T-helper 2 cell treated with Interferon-gamma antibody and Interleukin-4, amounts not matched to agents 100 ng/mL and 5 ng/mL, for 36 hours (primary cell): ENCODE measurements at regions not wholly inside any gene's neighbourhood (a gene's known extent, or its start where the extent isn't known, plus 50 kb on each side); places are given as distances from the start of the nearest gene placed in this dataset.
"Not testable (repeated sequence)": the region's sequence is repeated elsewhere in the genome, so short reads cannot be mapped to it uniquely, and the experiment has no call there.

Source experiments
- intact Hi-C: fragments of 100-400 bp; cut with micrococcal nuclease; formaldehyde crosslinking; loops from one replicate; pipeline ENCODE4 v1.15.1; 2023

DNA sequence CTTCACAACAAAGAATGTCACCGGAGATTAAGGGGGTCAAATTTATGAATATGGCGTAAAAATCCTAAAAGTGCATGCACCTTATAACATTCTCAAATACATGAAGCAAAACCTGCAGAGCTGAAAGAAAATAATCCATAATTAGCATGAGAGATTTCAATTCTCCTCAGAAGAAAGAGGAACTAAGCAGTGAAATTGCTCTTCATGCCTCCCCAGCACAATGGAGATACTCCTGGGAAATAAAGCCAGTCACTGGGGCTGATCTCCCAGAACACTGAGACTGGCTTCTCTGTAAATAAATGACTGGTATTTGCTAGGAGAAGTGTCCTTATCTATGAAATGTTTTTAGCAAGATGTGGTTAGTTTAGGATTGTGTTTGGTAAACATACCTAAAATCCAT, 68.1 kb downstream of the GOLGA6L6 start:
- intact Hi-C loops, result not testable (repeated sequence)

DNA sequence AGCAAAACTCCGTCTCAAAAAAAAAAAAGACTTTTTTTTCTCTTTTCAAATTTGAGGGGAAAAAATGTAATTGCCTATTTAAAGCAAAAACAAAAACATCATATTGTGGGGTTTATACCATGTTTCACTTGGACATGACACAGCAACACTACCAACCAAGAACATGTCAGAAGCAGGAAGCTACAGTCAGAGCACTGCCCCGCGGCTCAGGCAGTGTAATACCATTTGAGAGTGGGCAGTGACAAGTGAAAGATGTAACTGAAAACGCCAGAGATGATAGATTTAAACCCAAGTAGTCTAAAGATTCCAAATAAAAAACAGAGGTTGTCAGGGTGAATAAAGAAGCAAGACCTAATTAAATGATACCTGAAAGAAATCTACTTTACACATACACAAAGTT, 68.6 kb downstream of the GOLGA6L6 start:
- intact Hi-C loops, result not testable (repeated sequence)

DNA sequence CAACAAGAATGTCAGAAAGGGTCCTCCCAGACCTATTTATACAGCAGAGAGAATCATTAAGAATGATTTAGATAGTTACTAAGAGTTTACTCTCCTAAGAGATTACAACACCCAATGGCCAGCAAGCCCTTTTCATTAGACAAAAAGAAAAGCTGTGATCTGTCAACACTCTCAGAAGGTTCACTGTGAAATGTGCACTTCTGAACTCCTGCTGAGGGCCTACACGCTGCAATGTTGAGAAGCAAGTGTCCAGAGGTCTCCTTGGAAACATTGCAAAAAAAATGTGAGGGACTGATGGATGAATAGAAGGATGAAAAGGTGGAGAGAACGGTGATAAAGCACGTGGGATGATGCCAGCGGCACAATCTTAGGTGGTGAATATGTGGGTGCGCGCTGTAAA, 70.8 kb downstream of the GOLGA6L6 start:
- intact Hi-C loops, result not testable (repeated sequence)

DNA sequence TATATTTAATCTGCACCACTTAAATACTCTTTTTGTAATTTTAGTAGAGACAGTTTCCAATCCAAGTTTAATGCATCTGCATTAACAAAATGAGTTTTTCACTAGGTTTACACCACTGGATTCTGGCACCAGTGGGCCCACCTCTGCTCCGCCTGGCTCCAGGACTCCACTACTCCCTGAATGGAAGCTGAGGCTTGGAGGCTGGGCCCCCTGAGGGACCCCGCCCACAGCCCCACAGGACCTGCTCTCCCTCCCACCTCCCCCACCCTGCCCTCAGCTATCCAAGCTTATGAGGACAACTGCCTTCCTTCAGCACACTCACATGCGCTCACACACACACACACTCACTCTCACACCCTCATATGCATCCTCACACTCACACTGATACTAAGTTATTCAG, 100.5 kb downstream of the GOLGA6L6 start:
- intact Hi-C loops, result not testable (repeated sequence)

DNA sequence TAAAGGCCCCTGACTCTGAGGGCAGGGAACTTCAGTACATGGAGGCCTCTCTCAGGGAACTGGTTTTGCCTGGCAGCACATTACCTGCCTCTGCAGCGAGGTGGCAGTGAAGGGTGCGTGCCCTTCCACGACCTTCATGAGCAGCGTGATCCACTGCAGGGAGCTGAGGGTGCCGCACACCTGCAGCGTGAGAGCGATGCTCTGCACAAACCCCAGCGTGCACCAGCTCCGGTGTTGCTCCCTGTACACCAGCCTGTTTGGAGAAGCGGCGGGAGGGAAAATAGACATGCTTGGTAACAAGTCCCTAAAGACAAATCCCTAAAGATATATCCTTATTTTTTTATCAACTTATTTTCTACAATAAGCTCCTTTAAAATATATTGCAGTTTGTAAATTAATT, 101.2 kb downstream of the GOLGA6L6 start:
- intact Hi-C loops, result not testable (repeated sequence)

DNA sequence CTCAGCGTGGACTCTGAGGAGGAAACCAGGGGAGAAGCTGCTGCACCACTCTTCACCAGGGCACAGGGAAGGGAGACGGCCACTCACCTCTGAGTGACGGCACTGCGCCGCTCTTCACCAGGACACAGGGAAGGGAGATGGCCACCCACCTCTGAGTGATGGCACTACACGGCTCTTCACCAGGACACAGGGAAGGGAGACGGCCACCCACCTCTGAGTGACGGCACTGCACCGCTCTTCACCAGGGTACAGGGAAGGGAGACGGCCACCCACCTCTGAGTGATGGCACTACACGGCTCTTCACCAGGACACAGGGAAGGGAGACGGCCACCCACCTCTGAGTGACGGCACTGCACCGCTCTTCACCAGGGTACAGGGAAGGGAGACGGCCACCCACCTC, 102.5 kb downstream of the GOLGA6L6 start:
- intact Hi-C loops, result not testable (repeated sequence)

DNA sequence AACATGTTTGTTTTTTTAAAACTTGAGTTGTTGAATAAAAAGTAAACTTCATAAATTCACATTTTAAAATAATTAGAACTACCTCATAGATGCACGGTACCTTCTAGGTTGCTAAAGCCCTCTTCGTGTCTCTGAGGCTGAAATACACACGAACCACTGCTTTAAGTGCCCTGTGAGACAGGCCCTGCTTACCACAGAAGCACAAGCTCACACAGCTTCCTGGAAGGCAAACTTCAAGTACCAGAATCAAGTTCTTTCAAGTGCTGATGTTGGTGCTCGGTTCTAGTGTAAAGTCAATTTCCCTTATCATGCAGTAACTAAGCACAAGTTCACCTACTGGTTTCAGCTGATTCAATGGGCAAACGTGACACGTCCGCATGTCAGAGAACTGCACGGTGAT, 103.3 kb downstream of the GOLGA6L6 start:
- intact Hi-C loops, result not testable (repeated sequence)

DNA sequence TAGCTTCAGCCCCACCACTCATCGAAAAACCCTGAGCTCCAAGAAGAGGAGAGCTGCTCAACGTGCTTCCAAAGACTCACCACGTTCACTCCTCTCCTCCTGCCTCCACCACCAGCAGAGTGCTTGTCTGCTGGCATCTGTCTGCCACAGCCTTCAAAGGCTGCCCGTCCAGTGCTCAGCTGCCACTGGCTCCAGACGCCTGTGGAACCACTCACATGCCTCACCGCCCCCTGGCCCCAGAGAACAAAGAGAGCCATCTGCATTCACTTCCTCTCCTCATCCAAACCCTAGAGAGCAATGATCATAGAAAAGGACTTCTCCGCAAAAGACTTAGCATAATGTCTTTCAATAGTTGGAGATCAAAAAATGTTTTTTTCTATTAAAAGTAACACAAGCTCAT, 108.1 kb downstream of the GOLGA6L6 start:
- intact Hi-C loops, result not testable (repeated sequence)

DNA sequence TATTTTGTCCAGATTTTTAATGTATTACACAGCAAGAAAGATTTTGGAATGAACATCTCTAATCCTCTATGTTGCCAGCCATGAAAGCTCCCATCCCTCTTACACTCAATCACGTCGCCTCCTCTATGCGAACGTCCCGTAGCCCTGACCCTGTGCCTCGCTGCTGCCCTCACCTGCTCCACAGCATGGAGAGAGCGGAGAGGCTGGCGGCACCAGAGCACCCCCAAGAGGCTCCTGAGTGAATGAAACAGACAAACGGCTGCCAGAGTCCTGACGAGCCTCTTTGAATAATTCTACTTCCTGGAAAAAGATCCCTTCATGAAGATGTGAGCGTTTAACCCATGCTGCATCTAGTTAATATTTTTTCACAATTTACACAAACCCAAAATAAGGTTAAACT, 111.1 kb downstream of the GOLGA6L6 start:
- intact Hi-C loops, result not testable (repeated sequence)

DNA sequence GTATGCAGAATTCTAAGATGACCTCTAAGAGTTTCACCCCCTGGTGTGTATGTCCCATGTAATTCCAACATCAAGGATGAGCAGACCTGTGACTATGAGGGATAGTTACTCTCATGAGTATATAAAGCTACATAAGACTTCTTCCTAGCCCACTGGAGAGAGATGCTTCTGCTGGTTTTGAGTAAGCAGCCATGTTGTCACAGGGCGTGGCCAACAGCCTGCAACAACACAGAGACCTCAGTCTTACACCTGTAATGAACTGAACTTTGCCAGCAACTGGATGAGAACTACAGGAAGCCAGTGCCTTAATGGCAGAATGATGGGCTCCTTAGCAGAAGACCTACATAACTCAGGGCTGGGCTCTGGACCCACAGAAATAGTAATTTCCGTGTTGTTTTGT, 120.9 kb downstream of the GOLGA6L6 start:
- intact Hi-C loops, result not testable (repeated sequence)

DNA sequence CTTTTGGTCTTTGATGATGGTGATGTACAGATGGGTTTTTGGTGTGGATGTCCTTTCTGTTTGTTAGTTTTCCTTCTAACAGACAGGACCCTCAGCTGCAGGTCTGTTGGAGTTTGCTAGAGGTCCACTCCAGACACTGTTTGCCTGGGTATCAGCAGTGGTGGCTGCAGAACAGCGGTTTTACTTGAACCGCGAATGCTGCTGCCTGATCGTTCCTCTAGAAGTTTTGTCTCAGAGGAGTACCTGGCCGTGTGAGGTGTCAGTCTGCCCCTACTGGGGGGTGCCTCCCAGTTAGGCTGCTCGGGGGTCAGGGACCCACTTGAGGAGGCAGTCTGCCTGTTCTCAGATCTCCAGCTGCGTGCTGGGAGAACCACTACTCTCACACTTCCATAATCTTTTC, 125.0 kb downstream of the GOLGA6L6 start:
- intact Hi-C loops, result not testable (repeated sequence)

DNA sequence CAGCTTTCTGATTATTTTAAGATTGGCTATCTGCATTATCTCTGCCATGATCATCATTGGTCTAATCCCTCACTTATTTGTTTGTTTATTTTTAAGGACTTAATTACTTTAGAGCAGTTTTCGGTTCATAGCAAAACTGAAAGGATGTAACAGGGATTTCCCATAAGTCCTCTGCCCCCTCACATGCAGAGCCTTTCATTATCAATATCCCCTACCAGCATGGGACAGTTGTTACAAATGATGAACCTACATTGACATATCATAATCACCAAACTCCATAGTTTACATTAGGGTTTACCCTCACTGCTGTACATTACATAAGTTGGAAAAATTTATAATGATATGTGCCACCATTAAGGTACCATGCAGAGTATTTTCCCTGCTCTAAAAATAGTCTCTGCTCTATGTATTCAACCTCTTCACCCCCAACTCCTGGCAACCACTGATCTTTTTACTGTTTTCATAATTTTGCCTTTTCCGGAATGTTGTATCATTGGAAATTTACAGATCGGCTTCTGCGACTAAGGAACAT, 131.9 kb downstream of the GOLGA6L6 start:
- intact Hi-C loops, result loop anchor here (2.0 kb wide), 1 partner anchor 17 kb away; no protein-coding TSS in a partner anchor

DNA sequence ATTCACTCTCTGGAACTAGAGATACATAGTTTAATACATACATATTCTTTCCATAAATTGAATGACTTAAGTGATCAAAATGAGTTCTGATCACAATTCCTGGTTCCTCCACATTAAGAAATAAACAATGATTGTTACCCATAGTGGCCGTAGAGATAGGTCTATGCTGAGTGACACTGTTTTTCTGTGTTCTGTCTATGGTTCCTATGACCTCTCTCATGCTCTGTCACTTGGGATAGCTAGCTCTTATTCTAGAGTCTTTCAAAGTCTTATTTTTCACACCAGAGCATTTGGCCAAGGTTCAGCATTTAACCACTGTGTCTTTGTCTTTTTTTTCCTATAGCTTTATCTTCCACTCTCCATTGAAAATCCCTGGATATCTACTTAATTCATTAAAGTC, 132.4 kb downstream of the GOLGA6L6 start:
- intact Hi-C loops, result no loop called here

DNA sequence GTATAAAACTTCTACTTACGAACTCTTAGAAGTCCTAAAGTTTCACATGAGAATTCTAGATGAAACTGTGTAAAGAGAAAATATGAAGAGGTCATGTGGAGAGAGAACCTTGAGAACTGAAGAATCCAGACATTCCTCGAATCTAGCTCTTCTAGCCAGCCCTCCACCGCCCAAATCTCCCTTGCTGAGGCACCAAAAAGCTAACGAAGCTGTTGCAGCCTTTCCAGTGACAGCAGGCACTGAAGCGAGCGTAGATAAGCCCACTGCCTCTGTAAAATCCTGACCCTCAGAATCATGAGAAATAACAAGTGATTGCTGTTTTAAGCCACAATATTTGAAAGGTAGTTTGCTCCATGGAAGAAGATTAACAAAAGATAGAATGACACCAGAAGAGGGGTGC, 134.0 kb downstream of the GOLGA6L6 start:
- intact Hi-C loops, result no loop called here

DNA sequence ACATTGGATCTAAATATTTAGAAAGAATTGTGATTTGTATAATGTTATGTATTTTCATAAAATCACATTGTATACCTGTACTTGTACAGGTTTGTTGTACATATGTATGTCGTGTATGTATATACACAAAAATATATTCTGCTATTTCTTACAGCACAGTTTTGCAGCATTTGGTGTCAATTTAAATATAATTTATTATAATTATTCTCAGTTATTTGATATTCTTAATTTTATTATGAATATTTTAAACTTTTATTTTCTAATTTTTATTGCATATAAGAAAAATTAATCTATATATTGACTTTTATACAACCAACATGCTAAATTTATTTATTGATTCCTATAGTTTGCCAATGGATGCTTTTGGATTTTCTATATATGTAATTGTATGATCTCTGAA, 137.0 kb downstream of the GOLGA6L6 start:
- intact Hi-C loops, result not testable (repeated sequence)

DNA sequence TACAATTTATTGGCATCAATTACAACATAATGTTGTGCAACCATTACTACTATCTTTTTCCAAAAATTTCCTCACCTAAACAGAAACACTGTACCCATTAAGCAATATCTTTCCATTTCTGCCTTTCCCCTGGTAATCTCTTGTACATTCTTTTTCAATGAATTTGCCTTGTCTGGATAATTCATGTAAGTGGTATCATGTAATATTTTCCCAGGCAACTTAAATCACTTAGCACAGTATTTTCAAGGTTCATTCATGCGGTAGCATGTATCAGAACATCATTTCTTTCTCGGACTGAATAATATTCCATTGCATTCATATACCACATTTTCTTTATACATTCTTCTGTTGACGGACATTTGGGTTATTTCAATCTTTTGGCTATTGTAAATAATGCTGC, 139.0 kb downstream of the GOLGA6L6 start:
- intact Hi-C loops, result not testable (repeated sequence)

DNA sequence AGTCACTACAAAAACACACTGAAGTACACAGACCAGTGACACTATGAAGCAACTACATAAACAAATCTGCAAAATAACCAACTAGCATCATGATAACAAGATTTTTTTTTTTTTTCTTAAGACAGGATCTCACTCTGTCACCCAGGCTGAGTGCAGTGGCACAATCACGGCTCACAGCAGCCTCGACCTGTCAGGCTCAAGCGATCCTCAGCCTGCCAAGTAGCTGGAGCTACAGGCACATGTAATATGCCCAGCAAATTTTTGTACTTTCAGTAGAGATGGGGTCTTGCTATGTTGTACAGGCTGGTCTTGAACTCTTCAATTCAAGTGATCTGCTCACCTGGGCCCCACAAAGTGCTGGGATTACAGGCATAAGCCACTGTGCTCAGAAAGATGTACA, 140.5 kb downstream of the GOLGA6L6 start:
- intact Hi-C loops, result not testable (repeated sequence)

DNA sequence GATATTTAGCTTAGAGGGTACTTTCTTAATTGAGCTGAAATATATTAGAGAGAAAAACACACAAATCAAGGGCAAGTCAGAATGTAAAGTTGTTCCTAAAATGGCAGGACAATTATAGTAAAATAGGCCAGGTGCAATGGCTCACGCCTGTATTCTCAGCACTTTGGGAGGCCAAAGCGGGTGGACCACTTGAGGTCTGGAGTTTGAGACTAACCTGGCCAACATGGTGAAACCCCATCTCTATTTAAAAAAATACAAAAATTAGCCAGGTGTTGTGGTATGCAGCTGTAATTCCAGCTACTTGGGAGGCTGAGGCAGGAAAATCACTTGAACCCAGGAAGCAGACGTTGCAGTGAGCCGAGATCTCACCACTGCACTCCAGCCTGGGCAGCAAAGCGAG, 142.9 kb downstream of the GOLGA6L6 start:
- intact Hi-C loops, result not testable (repeated sequence)

DNA sequence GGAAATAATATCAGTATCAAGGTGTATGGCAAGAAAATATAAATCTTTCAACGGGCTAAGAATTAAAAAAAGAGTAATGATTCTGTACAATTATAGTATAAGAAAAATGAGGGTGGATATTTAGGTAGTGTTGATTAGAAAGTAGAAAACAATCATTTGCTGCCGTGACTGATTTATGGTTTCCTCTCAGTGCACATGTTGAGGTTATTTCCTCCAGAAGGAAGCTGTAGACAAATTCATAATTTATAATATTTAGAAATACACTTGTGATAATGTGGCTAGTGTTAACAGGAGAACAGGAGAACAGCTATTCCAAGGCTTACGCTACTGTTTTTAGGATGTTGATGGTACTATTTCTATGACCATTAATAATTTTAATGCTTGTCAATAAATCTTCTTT, 153.4 kb downstream of the GOLGA6L6 start:
- intact Hi-C loops, result not testable (repeated sequence)

DNA sequence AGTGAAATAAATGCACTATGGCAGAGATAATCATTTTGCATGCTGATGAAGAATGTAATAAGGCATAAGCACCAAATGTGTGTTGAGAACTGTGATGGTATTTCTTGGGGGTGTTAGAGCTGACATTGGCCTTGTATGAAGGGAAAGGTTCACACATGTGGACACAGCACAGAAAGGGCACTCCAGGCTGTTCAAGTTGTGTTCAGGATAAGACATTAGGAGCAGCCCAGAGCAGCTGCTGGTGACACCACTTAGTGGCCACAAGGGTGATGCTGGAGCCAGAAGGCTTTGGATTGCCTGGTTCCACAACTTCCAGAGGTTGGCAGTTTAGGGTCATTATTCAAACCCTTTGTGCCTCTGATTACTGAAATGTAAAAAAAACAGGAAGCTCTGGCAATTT, 155.4 kb downstream of the GOLGA6L6 start:
- intact Hi-C loops, result no loop called here

DNA sequence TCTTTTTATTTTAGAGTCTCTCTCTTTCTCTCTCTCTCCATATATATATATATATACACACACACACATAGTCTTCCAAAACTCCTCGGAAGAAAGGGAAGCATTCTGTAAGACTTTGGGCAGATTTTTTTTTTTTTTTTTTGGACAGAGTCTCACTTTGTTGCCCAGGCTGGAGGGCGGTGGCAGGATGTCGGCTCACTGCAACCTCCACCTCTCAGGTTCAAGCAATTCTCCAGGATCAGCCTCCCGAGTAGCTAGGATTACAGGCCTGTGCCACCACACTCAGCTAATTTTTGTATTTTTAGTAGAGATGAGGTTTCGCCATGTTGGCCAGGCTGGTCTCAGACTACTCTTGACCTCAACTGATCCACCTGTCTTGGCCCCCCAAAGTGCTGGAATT, 161.4 kb downstream of the GOLGA6L6 start:
- intact Hi-C loops, result not testable (repeated sequence)

DNA sequence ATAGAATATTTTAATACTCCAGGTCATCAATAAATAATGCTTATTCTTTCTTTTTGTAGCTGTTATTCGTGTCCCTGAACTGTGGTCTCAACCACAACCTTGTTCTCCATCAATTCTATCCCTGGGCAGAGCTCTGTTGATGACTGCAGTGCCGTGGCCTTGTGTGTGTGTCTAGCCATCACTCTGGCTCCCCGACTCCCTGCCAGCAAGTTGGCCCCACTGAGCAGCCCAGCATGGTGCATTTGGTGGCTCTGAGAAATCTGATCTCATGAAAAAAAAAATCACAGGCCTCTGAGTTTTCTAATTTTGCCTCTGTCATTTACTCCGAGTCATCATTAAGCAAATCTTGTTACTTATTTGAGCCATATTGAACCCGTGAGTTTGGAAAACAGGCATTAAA, 164.7 kb downstream of the GOLGA6L6 start:
- intact Hi-C loops, result no loop called here

DNA sequence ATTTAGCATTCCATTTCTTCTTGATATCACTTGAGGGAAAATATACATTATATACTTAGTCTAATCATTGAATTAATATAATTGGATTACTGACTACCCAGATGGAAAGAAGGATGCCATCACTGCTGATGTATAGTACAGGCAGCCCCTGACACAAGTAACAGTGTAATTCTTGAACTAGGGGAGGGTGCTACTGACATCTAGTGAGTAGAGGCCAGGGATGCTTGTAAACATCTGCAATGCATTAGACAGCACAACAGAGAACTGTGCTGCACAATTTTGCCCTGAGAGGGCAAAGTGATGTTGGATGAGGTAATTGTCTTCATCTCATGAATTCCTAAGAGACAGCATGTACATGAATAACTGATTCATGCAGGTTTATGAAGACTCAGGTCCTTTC, 169.2 kb downstream of the GOLGA6L6 start:
- intact Hi-C loops, result not testable (repeated sequence)

DNA sequence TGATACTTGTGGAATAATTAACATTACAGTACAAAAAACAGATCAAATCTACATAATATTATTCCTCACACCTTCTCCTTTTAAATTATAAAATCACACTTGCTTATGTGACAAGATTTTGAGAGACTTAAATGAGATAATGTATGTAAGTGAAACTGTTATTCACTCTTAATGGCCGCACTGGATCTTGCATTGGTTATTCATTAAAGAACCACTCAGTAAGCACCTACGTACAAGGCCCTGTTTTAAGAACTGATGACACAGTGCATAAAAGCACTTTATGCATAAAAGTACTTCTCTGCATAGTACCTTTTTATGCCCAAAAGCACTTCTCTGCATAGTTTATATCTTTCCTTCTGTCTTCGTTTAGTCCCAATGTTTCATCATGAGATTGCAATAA, 172.1 kb downstream of the GOLGA6L6 start:
- intact Hi-C loops, result no loop called here
